Astrocyte of the cerebellum (primary cell): ENCODE measurements at regions not wholly inside any gene's neighbourhood (a gene's known extent, or its start where the extent isn't known, plus 50 kb on each side); places are given as distances from the start of the nearest gene placed in this dataset.

Experiments
- DNase-seq: peaks from one replicate; pipeline ENCODE4 v3.0.0-alpha.2; 2011; ENCODE audit warnings: low read depth
- H3K4me3 ChIP-seq: 2 replicates; pipeline ENCODE4 v1.5.1; 2011; ENCODE audit warnings: mild to moderate bottlenecking, low read depth, low read length, moderate library complexity
- in situ Hi-C: cut with HindIII; loops from 2 replicates; pipeline ENCODE4 v1.10.0; 2017; ENCODE audit warnings: low sequenced_read_pairs
- TF ChIP-seq, protein P1 (sequence below): IDR thresholded peaks from 2 replicates; pipeline ENCODE4 v1.5.1; 2012; ENCODE audit warnings: low read length, low read depth, moderate library complexity, mild to moderate bottlenecking; ENCODE audit errors: missing control alignments

DNA sequence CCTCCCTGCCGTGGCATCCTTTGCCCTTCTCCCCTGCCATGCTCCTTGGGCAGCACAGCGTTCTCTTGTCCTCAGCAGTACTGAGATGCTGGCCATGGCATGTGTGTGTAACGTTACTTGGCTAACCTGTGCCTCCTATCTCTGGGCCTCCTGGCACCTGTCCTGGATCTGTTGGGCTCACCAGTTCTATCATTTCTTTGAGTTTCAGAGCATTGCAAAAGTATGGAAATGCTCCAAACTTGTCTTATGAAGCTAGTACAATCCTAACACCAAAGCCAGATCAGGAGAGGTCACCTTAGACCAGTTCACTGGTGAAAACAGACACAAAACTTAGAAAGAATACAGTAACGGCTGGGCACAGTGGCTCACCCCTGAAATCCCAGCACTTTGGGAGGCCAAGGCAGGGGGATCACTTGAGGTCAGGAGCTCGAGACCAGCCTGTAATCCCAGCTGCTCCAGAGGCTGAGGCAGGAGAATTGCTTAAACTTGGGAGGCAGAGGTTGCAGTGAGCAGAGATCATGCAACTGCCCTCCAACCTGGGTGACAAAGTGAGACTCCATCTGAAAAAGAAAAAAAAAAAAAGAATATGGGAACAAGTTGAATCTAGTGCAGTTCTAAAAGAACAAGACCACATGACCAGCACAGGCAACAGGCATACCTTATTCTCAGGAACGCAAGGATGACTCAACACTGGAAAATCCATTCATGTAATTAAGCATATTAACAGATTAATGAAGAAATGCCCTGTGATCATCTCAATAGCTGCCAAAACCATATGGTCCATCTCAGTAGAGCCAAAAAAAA, 62.4 kb upstream of the TRPM1 start:
- DNase-seq = no peak
- no peak overlapping the region for H3K4me3 ChIP-seq
- in situ Hi-C loops = no loop called here
- TF ChIP-seq, protein P1, sequence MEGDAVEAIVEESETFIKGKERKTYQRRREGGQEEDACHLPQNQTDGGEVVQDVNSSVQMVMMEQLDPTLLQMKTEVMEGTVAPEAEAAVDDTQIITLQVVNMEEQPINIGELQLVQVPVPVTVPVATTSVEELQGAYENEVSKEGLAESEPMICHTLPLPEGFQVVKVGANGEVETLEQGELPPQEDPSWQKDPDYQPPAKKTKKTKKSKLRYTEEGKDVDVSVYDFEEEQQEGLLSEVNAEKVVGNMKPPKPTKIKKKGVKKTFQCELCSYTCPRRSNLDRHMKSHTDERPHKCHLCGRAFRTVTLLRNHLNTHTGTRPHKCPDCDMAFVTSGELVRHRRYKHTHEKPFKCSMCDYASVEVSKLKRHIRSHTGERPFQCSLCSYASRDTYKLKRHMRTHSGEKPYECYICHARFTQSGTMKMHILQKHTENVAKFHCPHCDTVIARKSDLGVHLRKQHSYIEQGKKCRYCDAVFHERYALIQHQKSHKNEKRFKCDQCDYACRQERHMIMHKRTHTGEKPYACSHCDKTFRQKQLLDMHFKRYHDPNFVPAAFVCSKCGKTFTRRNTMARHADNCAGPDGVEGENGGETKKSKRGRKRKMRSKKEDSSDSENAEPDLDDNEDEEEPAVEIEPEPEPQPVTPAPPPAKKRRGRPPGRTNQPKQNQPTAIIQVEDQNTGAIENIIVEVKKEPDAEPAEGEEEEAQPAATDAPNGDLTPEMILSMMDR = no peak

- TF ChIP-seq, protein P1 = no peak
- no peak overlapping the region for H3K4me3 ChIP-seq
- in situ Hi-C loops = no loop called here
Observed at GRCh38 chr15:31164573-31164912, 63.0 kb upstream of the TRPM1 start.

GRCh38 chr15:31169558-31169957, 68.0 kb upstream of the TRPM1 start:
- TF ChIP-seq, protein P1 = no peak
- in situ Hi-C loops = no loop called here
- H3K4me3 ChIP-seq = no peak overlapping the region
- DNase-seq = no peak

More at GRCh38 chr15:31164573-31164912, 63.0 kb upstream of the TRPM1 start:
- no peak for DNase-seq

DNA sequence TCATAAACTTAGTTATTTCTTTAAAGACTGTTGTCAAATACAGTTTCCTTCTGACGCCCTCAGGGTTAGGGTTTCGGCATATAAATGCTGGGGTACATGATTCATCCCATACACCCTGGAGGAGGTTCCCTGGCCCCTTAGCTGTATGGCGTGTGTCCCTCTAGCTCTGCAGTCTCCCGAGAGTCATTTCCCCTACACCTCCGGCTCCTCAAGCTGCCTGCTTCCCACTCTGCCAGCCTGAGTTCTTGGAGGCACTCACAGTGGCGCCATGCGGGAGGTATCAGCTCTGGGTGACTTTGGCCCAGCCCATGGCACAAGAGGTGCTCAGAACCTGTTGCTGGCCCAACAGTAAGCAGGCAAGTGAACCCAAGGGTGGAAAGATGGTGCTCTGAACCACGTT, 70.2 kb upstream of the TRPM1 start:
- TF ChIP-seq, protein P1 = no peak
- no peak overlapping the region for H3K4me3 ChIP-seq
- no peak for DNase-seq
- in situ Hi-C loops = no loop called here

GRCh38 chr15:31172606-31173005, 71.1 kb upstream of the TRPM1 start:
- in situ Hi-C loops = no loop called here
- DNase-seq = no peak
- TF ChIP-seq, protein P1 = no peak
- no peak overlapping the region for H3K4me3 ChIP-seq

- DNase-seq = no peak
- no peak overlapping the region for H3K4me3 ChIP-seq
- TF ChIP-seq, protein P1 = no peak
- in situ Hi-C loops = no loop called here
Observed at GRCh38 chr15:31173790-31174450, 72.4 kb upstream of the TRPM1 start.
